NCI-H748 (cell line): ENCODE measurements at regions not wholly inside any gene's neighbourhood (a gene's known extent, or its start where the extent isn't known, plus 50 kb on each side); places are given as distances from the start of the nearest gene placed in this dataset.

ENCODE experiments used
- DNase-seq: peaks from one replicate; lab custom pipeline; 2025; ENCODE audit not compliant: unreplicated experiment; lab: John Stamatoyannopoulos, UW

GRCh38 chr3:111311709-111312235 lies 230.2 kb upstream of the CD96 start:
- DNase-seq, result no peak

GRCh38 chr3:111314181-111314873 lies 227.7 kb upstream of the CD96 start:
- DNase-seq, result no peak

- DNase-seq, result no peak
These were observed 227.1 kb upstream of the CD96 start for GRCh38 chr3:111314898-111315297.

- DNase-seq, result peak; percentile 71
These were observed 225.9 kb upstream of the CD96 start for GRCh38 chr3:111315930-111316587.

GRCh38 chr3:111318289-111318688 lies 223.7 kb upstream of the CD96 start:
- no peak for DNase-seq

GRCh38 chr3:111319598-111319997 lies 222.4 kb upstream of the CD96 start:
- no peak for DNase-seq

GRCh38 chr3:111321786-111322185 lies 220.2 kb upstream of the CD96 start:
- DNase-seq, result no peak

- DNase-seq, result no peak
These were observed 219.0 kb upstream of the CD96 start for GRCh38 chr3:111323019-111323418.

GRCh38 chr3:111324151-111324550 lies 217.8 kb upstream of the CD96 start:
- no peak for DNase-seq

- no peak for DNase-seq
These were observed 217.4 kb upstream of the CD96 start for GRCh38 chr3:111324645-111325044.

- no peak for DNase-seq
These were observed 216.8 kb upstream of the CD96 start for GRCh38 chr3:111325160-111325718.

- DNase-seq, result no peak
These were observed 215.6 kb upstream of the CD96 start for GRCh38 chr3:111326144-111326995.

GRCh38 chr3:111331306-111331705 lies 210.7 kb upstream of the CD96 start:
- DNase-seq, result no peak

GRCh38 chr3:111331912-111332311 lies 210.1 kb upstream of the CD96 start:
- DNase-seq, result no peak

GRCh38 chr3:111332488-111333080 lies 209.4 kb upstream of the CD96 start:
- DNase-seq, result no peak

- no peak for DNase-seq
These were observed 208.4 kb upstream of the CD96 start for GRCh38 chr3:111333642-111334041.

- DNase-seq, result no peak
These were observed 206.3 kb upstream of the CD96 start for GRCh38 chr3:111335512-111336303.

GRCh38 chr3:111336511-111336910 lies 205.5 kb upstream of the CD96 start:
- DNase-seq, result no peak

GRCh38 chr3:111338059-111338698 lies 203.8 kb upstream of the CD96 start:
- DNase-seq, result peak; percentile 71

GRCh38 chr3:111339017-111339416 lies 203.0 kb upstream of the CD96 start:
- DNase-seq, result no peak
